Naive thymus-derived CD4-positive, alpha-beta T cell (primary cell): ENCODE measurements at regions not wholly inside any gene's neighbourhood (a gene's known extent, or its start where the extent isn't known, plus 50 kb on each side); places are given as distances from the start of the nearest gene placed in this dataset.

Experiments
- ATAC-seq: fragments of 150-1000 bp; cut with Tn5 transposase; 2 replicates; pipeline ENCODE4 v1.10.0; 2021; ENCODE audit warnings: mild to moderate bottlenecking, moderate library complexity
- CTCF ChIA-PET: fragments of 350-600 bp; sonication (Branson Sonifier 250); formaldehyde crosslinking; loops from one replicate; lab custom pipeline; 2021; ENCODE audit warnings: antibody characterized with exemption; lab: Charles Lee
- POLR2A ChIA-PET: fragments of 350-600 bp; sonication (Branson Sonifier 250); formaldehyde crosslinking; loops from one replicate; lab custom pipeline; 2021; ENCODE audit warnings: antibody characterized with exemption, inconsistent platforms; lab: Charles Lee
- DNase-seq, 9 donors: peaks; one replicate each; pipeline versions ENCODE4 v3.0.0 to v3.0.0-alpha.2; 2020 to 2022; ENCODE audit warnings: mixed read lengths in 1 of 9
- H3K27ac ChIP-seq: one replicate; pipeline ENCODE4 v1.7.0; 2013; ENCODE audit warnings: mild to moderate bottlenecking, low read depth, low read length, moderate library complexity
- H3K27me3 ChIP-seq, 2 donors: one replicate each; pipeline ENCODE4 v1.7.0; 2013; ENCODE audit warnings: low read length in 2 of 2, mild to moderate bottlenecking in 2 of 2, moderate library complexity in 2 of 2; ENCODE audit not compliant: control insufficient read depth in 2 of 2, insufficient read depth in 2 of 2
- H3K36me3 ChIP-seq, 3 experiments: 1 replicate in 2 of 3; 2 replicates in 1 of 3; pipeline ENCODE4 v1.7.0; 2013; ENCODE audit warnings: low read length in 3 of 3, mild to moderate bottlenecking in 3 of 3, moderate library complexity in 1 of 3; ENCODE audit not compliant: insufficient read depth in 3 of 3, control insufficient read depth in 2 of 3
- H3K4me1 ChIP-seq, 2 donors: one replicate each; pipeline ENCODE4 v1.7.0; 2013; ENCODE audit warnings: low read length in 2 of 2, mild to moderate bottlenecking in 2 of 2, moderate library complexity in 1 of 2; ENCODE audit not compliant: control insufficient read depth in 2 of 2, insufficient read depth in 2 of 2
- H3K4me3 ChIP-seq: 2 replicates; pipeline ENCODE4 v1.7.0; 2013; ENCODE audit warnings: mild to moderate bottlenecking, low read length
- H3K9me3 ChIP-seq, 3 experiments: 1 replicate in 2 of 3; 2 replicates in 1 of 3; pipeline ENCODE4 v1.7.0; 2013; ENCODE audit warnings: low read length in 3 of 3; ENCODE audit not compliant: control insufficient read depth in 2 of 3
- H3K27ac Mint-ChIP-seq, 9 donors: one replicate each; pipeline ENCODE4 v1.8.0; 2020 to 2022; ENCODE audit warnings: mixed read lengths in 9 of 9, mild to moderate bottlenecking in 8 of 9, moderate library complexity in 5 of 9, inconsistent platforms in 2 of 9
- H3K27me3 Mint-ChIP-seq, 5 donors: one replicate each; pipeline ENCODE4 v1.8.0; 2021 to 2022; ENCODE audit warnings: mixed read lengths in 5 of 5, mild to moderate bottlenecking in 1 of 5
- H3K36me3 Mint-ChIP-seq, 5 donors: one replicate each; pipeline ENCODE4 v1.8.0; 2020 to 2022; ENCODE audit warnings: mixed read lengths in 5 of 5, mild to moderate bottlenecking in 3 of 5, inconsistent platforms in 1 of 5
- H3K4me1 Mint-ChIP-seq, 7 donors: one replicate each; pipeline ENCODE4 v1.8.0; 2020 to 2022; ENCODE audit warnings: mixed read lengths in 7 of 7, mild to moderate bottlenecking in 3 of 7, inconsistent platforms in 1 of 7
- H3K4me3 Mint-ChIP-seq, 10 donors: one replicate each; pipeline ENCODE4 v1.8.0; 2020 to 2022; ENCODE audit warnings: mild to moderate bottlenecking in 10 of 10, mixed read lengths in 10 of 10, moderate library complexity in 6 of 10, inconsistent platforms in 2 of 10
- H3K9me3 Mint-ChIP-seq, 11 donors: one replicate each; pipeline ENCODE4 v1.8.0; 2020 to 2022; ENCODE audit warnings: mixed read lengths in 11 of 11, mild to moderate bottlenecking in 4 of 11, inconsistent platforms in 1 of 11, moderate library complexity in 1 of 11
- intact Hi-C, 2 donors: fragments of 100-400 bp; cut with micrococcal nuclease; formaldehyde crosslinking; loops; one replicate each; pipeline ENCODE4 v1.15.1; 2023

DNA sequence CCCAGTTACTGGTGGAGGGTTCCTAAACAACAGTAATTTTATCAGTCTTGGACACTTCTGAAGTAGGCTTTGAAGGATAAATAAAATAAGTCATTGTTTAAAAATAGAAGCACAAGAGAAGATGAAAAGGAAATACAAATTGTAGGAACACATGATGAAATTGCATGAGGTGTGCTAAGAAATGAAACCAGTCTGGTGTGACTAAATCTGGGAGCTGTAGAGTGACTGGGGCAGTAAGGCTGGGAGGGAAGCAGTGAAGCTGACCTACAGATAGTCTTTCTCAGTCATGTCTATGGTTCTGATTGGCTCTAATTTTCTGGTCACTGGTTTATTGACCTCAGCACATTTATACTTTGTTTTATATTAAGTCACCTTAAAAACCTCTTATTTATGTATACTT, 139.1 kb downstream of the SLC17A6 start:
- H3K36me3 Mint-ChIP-seq, result no peaks in the 10 kb centered on the region
- H3K4me1 Mint-ChIP-seq, result no peaks in the 10 kb centered on the region
- Histone ChIP-seq H3K9me3 (no peaks in the 10 kb centered on the region), H3K4me1 (no peaks in the 10 kb centered on the region), H3K27me3 (no peaks in the 10 kb centered on the region), H3K27ac (no peak overlapping the region), H3K36me3 (no peaks in the 10 kb centered on the region), H3K4me3 (no peak overlapping the region)
- no peak overlapping the region for H3K27ac Mint-ChIP-seq
- DNase-seq (no peak), ATAC-seq (no peak)
- intact Hi-C loops, result no loop called here
- no peaks in the 10 kb centered on the region for H3K9me3 Mint-ChIP-seq
- ChIA-PET POLR2A (no interaction called here), CTCF (no interaction called here)
- no peak overlapping the region for H3K4me3 Mint-ChIP-seq
- peaks cover 0 to 35% (median 14%) of the 10 kb centered on the region in 5 donors for H3K27me3 Mint-ChIP-seq

GRCh38 chr11:22476589-22476988, 138.4 kb downstream of the SLC17A6 start:
- intact Hi-C loops, result no loop called here
- DNase-seq, result no peak
- H3K27me3 Mint-ChIP-seq, result peaks cover 0 to 35% (median 14%) of the 10 kb centered on the region in 5 donors
- Histone ChIP-seq H3K36me3 (no peaks in the 10 kb centered on the region), H3K4me1 (no peaks in the 10 kb centered on the region), H3K9me3 (no peaks in the 10 kb centered on the region), H3K27me3 (no peaks in the 10 kb centered on the region), H3K27ac (no peak overlapping the region), H3K4me3 (no peak overlapping the region)
- no peaks in the 10 kb centered on the region for H3K9me3 Mint-ChIP-seq
- ChIA-PET POLR2A (no interaction called here), CTCF (no interaction called here)
- no peaks in the 10 kb centered on the region for H3K36me3 Mint-ChIP-seq
- ATAC-seq, result no peak
- H3K4me1 Mint-ChIP-seq, result no peaks in the 10 kb centered on the region
- H3K27ac Mint-ChIP-seq, result no peak overlapping the region
- no peak overlapping the region for H3K4me3 Mint-ChIP-seq

DNA sequence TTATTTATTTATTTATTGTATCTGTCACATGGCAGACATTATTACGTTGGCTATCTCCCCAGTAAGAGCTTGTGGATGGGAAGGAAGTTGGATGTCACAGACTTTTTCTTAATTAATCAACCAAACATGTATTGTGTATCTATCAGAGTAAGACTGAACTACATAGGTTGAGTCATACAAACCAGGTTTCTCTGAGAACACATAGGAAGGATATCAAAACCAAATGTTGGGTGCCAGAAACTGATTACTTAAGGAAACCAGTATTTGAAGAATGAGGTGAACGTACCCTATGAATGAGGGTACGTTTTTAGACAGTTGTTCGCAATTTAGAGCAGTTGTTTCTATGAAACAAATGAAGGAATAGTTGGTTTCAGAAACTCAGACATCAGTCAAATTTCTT, 136.4 kb downstream of the SLC17A6 start:
- H3K27me3 ChIP-seq, result no peaks in the 10 kb centered on the region

GRCh38 chr11:22473586-22473985, 135.4 kb downstream of the SLC17A6 start:
- intact Hi-C loops, result no loop called here

More for the DNA sequence above, 136.4 kb downstream of the SLC17A6 start:
- Histone ChIP-seq H3K36me3 (no peaks in the 10 kb centered on the region), H3K27ac (no peak overlapping the region), H3K4me1 (no peaks in the 10 kb centered on the region), H3K9me3 (no peaks in the 10 kb centered on the region), H3K4me3 (no peak overlapping the region)
- ATAC-seq (no peak), DNase-seq (no peak)
- ChIA-PET CTCF (no interaction called here), POLR2A (no interaction called here)
- Mint-ChIP-seq H3K4me3 (no peak overlapping the region), H3K27ac (no peak overlapping the region), H3K36me3 (no peaks in the 10 kb centered on the region), H3K27me3 (peaks cover 0 to 31% (median 10%) of the 10 kb centered on the region in 5 donors), H3K4me1 (no peaks in the 10 kb centered on the region), H3K9me3 (peaks cover 0 to 2% (median 0%) of the 10 kb centered on the region in 11 donors)
- intact Hi-C loops, result no loop called here

GRCh38 chr11:22472306-22472705, 134.1 kb downstream of the SLC17A6 start:
- ChIA-PET CTCF (no interaction called here), POLR2A (no interaction called here)
- Histone ChIP-seq H3K36me3 (no peaks in the 10 kb centered on the region), H3K9me3 (no peaks in the 10 kb centered on the region), H3K4me3 (no peak overlapping the region), H3K27ac (no peak overlapping the region), H3K27me3 (no peaks in the 10 kb centered on the region), H3K4me1 (no peaks in the 10 kb centered on the region)
- no peak overlapping the region for H3K27ac Mint-ChIP-seq
- DNase-seq (no peak), ATAC-seq (no peak)
- peaks cover 0 to 2% (median 0%) of the 10 kb centered on the region in 11 donors for H3K9me3 Mint-ChIP-seq
- H3K4me1 Mint-ChIP-seq, result no peaks in the 10 kb centered on the region
- no peaks in the 10 kb centered on the region for H3K36me3 Mint-ChIP-seq
- H3K27me3 Mint-ChIP-seq, result peaks cover 0 to 22% (median 10%) of the 10 kb centered on the region in 5 donors
- intact Hi-C loops, result no loop called here
- no peak overlapping the region for H3K4me3 Mint-ChIP-seq

More at GRCh38 chr11:22473586-22473985, 135.4 kb downstream of the SLC17A6 start:
- H3K9me3 ChIP-seq, result no peaks in the 10 kb centered on the region
- Mint-ChIP-seq H3K9me3 (peaks cover 0 to 2% (median 0%) of the 10 kb centered on the region in 11 donors), H3K27ac (no peak overlapping the region), H3K27me3 (peaks cover 0 to 23% (median 10%) of the 10 kb centered on the region in 5 donors), H3K4me1 (no peaks in the 10 kb centered on the region), H3K4me3 (no peak overlapping the region), H3K36me3 (no peaks in the 10 kb centered on the region)
- POLR2A ChIA-PET, result no interaction called here
- H3K36me3 ChIP-seq, result no peaks in the 10 kb centered on the region
- H3K27ac ChIP-seq, result no peak overlapping the region
- ATAC-seq (no peak), DNase-seq (no peak)
- H3K4me1 ChIP-seq, result no peaks in the 10 kb centered on the region
- no peak overlapping the region for H3K4me3 ChIP-seq
- CTCF ChIA-PET, result no interaction called here
- H3K27me3 ChIP-seq, result no peaks in the 10 kb centered on the region

DNA sequence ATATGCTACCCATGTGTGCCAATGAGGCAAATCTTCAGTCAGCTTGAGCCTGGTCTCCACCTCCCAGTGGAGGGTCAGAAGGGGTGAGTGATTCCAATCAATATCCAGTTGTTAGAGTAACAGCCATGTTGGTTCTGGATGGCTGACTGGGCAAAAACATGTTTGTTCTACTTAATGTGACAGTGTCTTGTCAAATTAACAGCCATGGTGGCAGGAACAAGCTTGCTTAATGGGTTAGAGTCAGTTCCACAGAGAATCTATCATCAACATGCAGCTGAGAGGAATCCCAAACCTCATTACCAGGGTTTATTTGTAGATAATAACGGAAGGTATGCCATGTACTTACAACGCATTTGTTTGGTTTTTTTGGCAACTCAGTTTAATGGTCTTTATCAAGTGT, 133.2 kb downstream of the SLC17A6 start:
- H3K27me3 ChIP-seq, result no peaks in the 10 kb centered on the region
- Mint-ChIP-seq H3K27ac (no peak overlapping the region), H3K4me3 (no peak overlapping the region), H3K36me3 (no peaks in the 10 kb centered on the region), H3K27me3 (peaks cover 0 to 22% (median 13%) of the 10 kb centered on the region in 5 donors), H3K4me1 (no peaks in the 10 kb centered on the region), H3K9me3 (peaks cover 0 to 2% (median 0%) of the 10 kb centered on the region in 11 donors)
- intact Hi-C loops, result no loop called here
- H3K27ac ChIP-seq, result no peak overlapping the region
- no peak overlapping the region for H3K4me3 ChIP-seq
- H3K4me1 ChIP-seq, result no peaks in the 10 kb centered on the region
- ATAC-seq (no peak), DNase-seq (no peak)
- H3K36me3 ChIP-seq, result no peaks in the 10 kb centered on the region
- ChIA-PET CTCF (no interaction called here), POLR2A (no interaction called here)
- no peaks in the 10 kb centered on the region for H3K9me3 ChIP-seq

GRCh38 chr11:22467741-22468140, 129.6 kb downstream of the SLC17A6 start:
- no peak overlapping the region for H3K27ac Mint-ChIP-seq
- peaks cover 0 to 3% (median 0%) of the 10 kb centered on the region in 11 donors for H3K9me3 Mint-ChIP-seq
- H3K4me3 ChIP-seq, result no peak overlapping the region
- no peak overlapping the region for H3K4me3 Mint-ChIP-seq
- ChIA-PET POLR2A (no interaction called here), CTCF (no interaction called here)
- no peak for DNase-seq
- H3K36me3 ChIP-seq, result no peaks in the 10 kb centered on the region
- no peaks in the 10 kb centered on the region for H3K9me3 ChIP-seq
- no peaks in the 10 kb centered on the region for H3K36me3 Mint-ChIP-seq
- no peak for ATAC-seq
- peaks cover 0 to 20% (median 13%) of the 10 kb centered on the region in 5 donors for H3K27me3 Mint-ChIP-seq
- H3K27me3 ChIP-seq, result no peaks in the 10 kb centered on the region
- intact Hi-C loops, result no loop called here
- no peak overlapping the region for H3K27ac ChIP-seq
- no peaks in the 10 kb centered on the region for H3K4me1 ChIP-seq
- no peaks in the 10 kb centered on the region for H3K4me1 Mint-ChIP-seq
